Gastroesophageal sphincter (tissue), 4 donors: ENCODE measurements at regions not wholly inside any gene's neighbourhood (a gene's known extent, or its start where the extent isn't known, plus 50 kb on each side); places are given as distances from the start of the nearest gene placed in this dataset.

Experiments
- ATAC-seq: fragments of 150-250 bp; one replicate; pipeline ENCODE4 v1.9.1; 2016; ENCODE audit warnings: mild to moderate bottlenecking, moderate library complexity
- H3K27ac ChIP-seq, 4 donors: fragments of 200-600 bp; sonication (generic) in 3 of 4; 1 replicate in 3 of 4; 2 replicates in 1 of 4; pipeline ENCODE4 v1.5.1; 2016 to 2019
- H3K27me3 ChIP-seq: fragments of 200-600 bp; sonication (generic); one replicate; pipeline ENCODE4 v1.5.1; 2019
- H3K36me3 ChIP-seq, 2 donors: fragments of 200-600 bp; sonication (generic); one replicate each; pipeline ENCODE4 v1.5.1; 2019; ENCODE audit warnings: control low read depth in 1 of 2
- H3K4me1 ChIP-seq, 3 donors: fragments of 200-600 bp; sonication (generic); 1 replicate in 2 of 3; 2 replicates in 1 of 3; pipeline ENCODE4 v1.5.1; 2016 to 2019; ENCODE audit warnings: control low read depth in 2 of 3
- H3K4me3 ChIP-seq, 2 donors: fragments of 200-600 bp; sonication (generic); one replicate each; pipeline ENCODE4 v1.5.1; 2019; ENCODE audit warnings: mild to moderate bottlenecking in 1 of 2, moderate library complexity in 1 of 2
- H3K9me3 ChIP-seq, 3 donors: fragments of 200-600 bp; sonication (generic); one replicate each; pipeline ENCODE4 v1.5.1; 2017 to 2019; ENCODE audit warnings: control low read depth in 2 of 3
- CTCF ChIP-seq, 4 experiments: fragments of 200-600 bp in 2 of 4; fragments of 450-650 bp in 2 of 4; sonication (generic) in 1 of 4; IDR thresholded peaks; one replicate each; pipeline ENCODE4 v1.5.1; 2017 to 2019; ENCODE audit warnings: antibody characterized with exemption in 4 of 4, mild to moderate bottlenecking in 2 of 4, moderate library complexity in 2 of 4
- EP300 ChIP-seq: sonication (generic); formaldehyde crosslinking; IDR thresholded peaks from one replicate; pipeline ENCODE4 v1.6.1; 2017; ENCODE audit warnings: antibody characterized with exemption, mild to moderate bottlenecking
- POLR2A ChIP-seq, 2 donors: fragments of 450-650 bp; IDR thresholded peaks; one replicate each; pipeline ENCODE4 v1.6.1; 2017; ENCODE audit warnings: antibody characterized with exemption in 2 of 2, mild to moderate bottlenecking in 2 of 2, moderate library complexity in 1 of 2
- POLR2AphosphoS5 ChIP-seq: sonication (generic); formaldehyde crosslinking; IDR thresholded peaks from one replicate; pipeline ENCODE4 v1.6.1; 2017; ENCODE audit warnings: antibody characterized with exemption
- WGBS, 2 donors: methylation state at CpG; one replicate each; pipeline ENCODE4 v1.1.5; 2018; ENCODE audit warnings: low coverage in 1 of 2; 5-methylcytosine and 5-hydroxymethylcytosine counted together

GRCh38 chr2:21303876-21304275 lies 180.1 kb downstream of the TDRD15 start:
- ATAC-seq, result no peak
- TF ChIP-seq CTCF (IDR thresholded peaks at IDR 0.05) (no peak), POLR2AphosphoS5 (no peak), EP300 (no peak), POLR2A (IDR thresholded peaks at IDR 0.05) (no peak)
- no peak overlapping the region for H3K27ac ChIP-seq
- WGBS, 2 donors, result 65 to 85% methylated on average over 1 of the region's 1 CpG
- no peaks in the 10 kb centered on the region for H3K9me3 ChIP-seq
- H3K4me1 ChIP-seq, result no peaks in the 10 kb centered on the region
- H3K27me3 ChIP-seq, result no peaks in the 10 kb centered on the region
- H3K4me3 ChIP-seq, result no peak overlapping the region
- H3K36me3 ChIP-seq, result no peaks in the 10 kb centered on the region

GRCh38 chr2:21305581-21305980 lies 181.8 kb downstream of the TDRD15 start:
- Histone ChIP-seq H3K36me3 (no peaks in the 10 kb centered on the region), H3K27me3 (no peaks in the 10 kb centered on the region), H3K4me1 (no peaks in the 10 kb centered on the region), H3K27ac (no peak overlapping the region), H3K9me3 (no peaks in the 10 kb centered on the region), H3K4me3 (no peak overlapping the region)
- no peak for TF ChIP-seq EP300
- no peak for TF ChIP-seq CTCF (IDR thresholded peaks at IDR 0.05)
- no peak for TF ChIP-seq POLR2AphosphoS5
- TF ChIP-seq POLR2A (IDR thresholded peaks at IDR 0.05), result no peak
- 94 to 97% methylated on average over 2 to 3 of the region's 3 CpGs for WGBS, 2 donors
- no peak for ATAC-seq

GRCh38 chr2:21306235-21306634 lies 182.5 kb downstream of the TDRD15 start:
- Histone ChIP-seq H3K36me3 (no peaks in the 10 kb centered on the region), H3K4me1 (no peaks in the 10 kb centered on the region), H3K27ac (no peak overlapping the region), H3K27me3 (no peaks in the 10 kb centered on the region), H3K4me3 (no peak overlapping the region), H3K9me3 (no peaks in the 10 kb centered on the region)
- no peak for ATAC-seq
- 42 to 81% methylated on average over 2 of the region's 2 CpGs for WGBS, 2 donors
- TF ChIP-seq EP300 (no peak), CTCF (IDR thresholded peaks at IDR 0.05) (no peak), POLR2A (IDR thresholded peaks at IDR 0.05) (no peak), POLR2AphosphoS5 (no peak)

GRCh38 chr2:21307037-21307436 lies 183.3 kb downstream of the TDRD15 start:
- H3K4me3 ChIP-seq, result no peak overlapping the region
- no peak overlapping the region for H3K27ac ChIP-seq
- H3K9me3 ChIP-seq, result no peaks in the 10 kb centered on the region
- 100% methylated on average over 1 of the region's 1 CpG for WGBS, 2 donors
- no peaks in the 10 kb centered on the region for H3K27me3 ChIP-seq
- TF ChIP-seq POLR2A (IDR thresholded peaks at IDR 0.05) (no peak), POLR2AphosphoS5 (no peak), CTCF (IDR thresholded peaks at IDR 0.05) (no peak), EP300 (no peak)
- H3K4me1 ChIP-seq, result no peaks in the 10 kb centered on the region
- no peak for ATAC-seq
- no peaks in the 10 kb centered on the region for H3K36me3 ChIP-seq

DNA sequence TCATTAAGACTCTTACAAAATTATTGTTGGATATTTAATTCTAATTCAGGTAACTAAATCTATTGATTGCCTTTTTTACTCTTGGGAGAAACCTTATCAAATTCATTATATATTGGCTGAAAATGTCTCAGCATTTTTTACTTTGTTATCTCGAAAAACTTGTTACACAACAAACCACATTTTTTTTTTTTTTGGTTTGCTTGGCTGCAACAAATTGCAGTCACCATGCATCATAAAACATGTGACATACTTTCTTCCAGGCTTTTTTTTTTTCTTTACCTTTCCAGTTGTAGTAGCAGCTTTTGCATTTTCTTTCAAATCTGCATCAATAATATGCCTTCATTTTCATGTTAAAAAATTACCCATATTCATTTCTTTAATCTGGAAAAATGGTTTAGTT lies 186.7 kb downstream of the TDRD15 start:
- Histone ChIP-seq H3K36me3 (no peaks in the 10 kb centered on the region), H3K4me3 (no peak overlapping the region), H3K27me3 (no peaks in the 10 kb centered on the region), H3K9me3 (no peaks in the 10 kb centered on the region), H3K4me1 (no peaks in the 10 kb centered on the region), H3K27ac (no peak overlapping the region)
- no peak for ATAC-seq
- TF ChIP-seq CTCF (IDR thresholded peaks at IDR 0.05) (no peak), POLR2AphosphoS5 (no peak), POLR2A (IDR thresholded peaks at IDR 0.05) (no peak), EP300 (no peak)
- 75 to 90% methylated on average over 1 of the region's 1 CpG for WGBS, 2 donors
